Mesodermal cell (in vitro differentiated cells): ENCODE measurements at regions not wholly inside any gene's neighbourhood (a gene's known extent, or its start where the extent isn't known, plus 50 kb on each side); places are given as distances from the start of the nearest gene placed in this dataset.

Experiments used
- H3K27ac ChIP-seq: 2 replicates; pipeline ENCODE4 v1.7.0; 2013; ENCODE audit warnings: mild to moderate bottlenecking, low read depth, low read length, moderate library complexity; ENCODE audit not compliant: severe bottlenecking
- H3K36me3 ChIP-seq: 2 replicates; pipeline ENCODE4 v1.7.1; 2013; ENCODE audit warnings: mild to moderate bottlenecking, low read length, moderate library complexity; ENCODE audit not compliant: control insufficient read depth, insufficient read depth
- H3K4me1 ChIP-seq: one replicate; pipeline ENCODE4 v1.7.1; 2013; ENCODE audit warnings: mild to moderate bottlenecking, low read length; ENCODE audit not compliant: insufficient read depth, control insufficient read depth, poor library complexity, severe bottlenecking
- H3K4me3 ChIP-seq: 2 replicates; pipeline ENCODE4 v1.7.0; 2013; ENCODE audit warnings: low read length, control low read depth, mild to moderate bottlenecking; ENCODE audit not compliant: insufficient read depth, poor library complexity, severe bottlenecking; ENCODE audit errors: extremely low read depth
- H3K9me3 ChIP-seq: 2 replicates; pipeline ENCODE4 v1.7.1; 2013; ENCODE audit warnings: mild to moderate bottlenecking, low read length, moderate library complexity; ENCODE audit not compliant: control insufficient read depth
- WGBS, 2 experiments: methylation state at CpG; one replicate each; pipeline ENCODE4 v1.1.5; 2013; ENCODE audit warnings: missing lambda C conversion rate in 2 of 2; ENCODE audit not compliant: insufficient coverage in 2 of 2; 5-methylcytosine and 5-hydroxymethylcytosine counted together

GRCh38 chr20:39152126-39152525 lies 190.0 kb downstream of the DHX35 start:
- Histone ChIP-seq H3K4me3 (no peak overlapping the region), H3K4me1 (no peaks in the 10 kb centered on the region), H3K27ac (no peak overlapping the region), H3K36me3 (no peaks in the 10 kb centered on the region), H3K9me3 (no peaks in the 10 kb centered on the region)
- WGBS, 2 experiments, result 83 to 96% methylated on average over 1 to 4 of the region's 4 CpGs

- Histone ChIP-seq H3K27ac (no peak overlapping the region), H3K9me3 (no peaks in the 10 kb centered on the region), H3K4me1 (no peaks in the 10 kb centered on the region), H3K4me3 (no peak overlapping the region), H3K36me3 (no peaks in the 10 kb centered on the region)
- WGBS, 2 experiments, result 84 to 94% methylated on average over 12 to 13 of the region's 13 CpGs
Observed at GRCh38 chr20:39150501-39150900, 188.4 kb downstream of the DHX35 start.

- Histone ChIP-seq H3K36me3 (no peaks in the 10 kb centered on the region), H3K4me1 (no peaks in the 10 kb centered on the region), H3K27ac (no peak overlapping the region), H3K4me3 (no peak overlapping the region), H3K9me3 (no peaks in the 10 kb centered on the region)
- WGBS, 2 experiments, result 40 to 67% methylated on average over 1 of the region's 2 CpGs
Observed at GRCh38 chr20:39146394-39146793, 184.2 kb downstream of the DHX35 start.

GRCh38 chr20:39145921-39146320 lies 183.8 kb downstream of the DHX35 start:
- WGBS, 2 experiments, result 100% methylated on average over 1 of the region's 2 CpGs; no CpG with 5 or more reads in 1 of the 2 experiments
- Histone ChIP-seq H3K4me3 (no peak overlapping the region), H3K36me3 (no peaks in the 10 kb centered on the region), H3K9me3 (no peaks in the 10 kb centered on the region), H3K4me1 (no peaks in the 10 kb centered on the region), H3K27ac (no peak overlapping the region)

- Histone ChIP-seq H3K9me3 (no peaks in the 10 kb centered on the region), H3K27ac (no peak overlapping the region), H3K4me1 (no peaks in the 10 kb centered on the region), H3K36me3 (no peaks in the 10 kb centered on the region), H3K4me3 (no peak overlapping the region)
- 88 to 94% methylated on average over 4 of the region's 4 CpGs for WGBS, 2 experiments
Observed at GRCh38 chr20:39144757-39145156, 182.6 kb downstream of the DHX35 start.

GRCh38 chr20:39142407-39143096 lies 180.4 kb downstream of the DHX35 start:
- no peak overlapping the region for H3K27ac ChIP-seq
- H3K9me3 ChIP-seq, result no peaks in the 10 kb centered on the region
- no peaks in the 10 kb centered on the region for H3K4me1 ChIP-seq
- H3K36me3 ChIP-seq, result no peaks in the 10 kb centered on the region
- no peak overlapping the region for H3K4me3 ChIP-seq
- 84 to 85% methylated on average over 8 to 11 of the region's 13 CpGs for WGBS, 2 experiments

- no peaks in the 10 kb centered on the region for H3K4me1 ChIP-seq
- no peaks in the 10 kb centered on the region for H3K36me3 ChIP-seq
- H3K9me3 ChIP-seq, result no peaks in the 10 kb centered on the region
- no peak overlapping the region for H3K4me3 ChIP-seq
- no peak overlapping the region for H3K27ac ChIP-seq
Observed at GRCh38 chr20:39137299-39137698, 175.2 kb downstream of the DHX35 start.

GRCh38 chr20:39136798-39137197 lies 174.7 kb downstream of the DHX35 start:
- WGBS, 2 experiments, result 55 to 100% methylated on average over 1 to 2 of the region's 6 CpGs
- no peaks in the 10 kb centered on the region for H3K9me3 ChIP-seq
- H3K36me3 ChIP-seq, result no peaks in the 10 kb centered on the region
- no peak overlapping the region for H3K27ac ChIP-seq
- no peaks in the 10 kb centered on the region for H3K4me1 ChIP-seq
- no peak overlapping the region for H3K4me3 ChIP-seq

- Histone ChIP-seq H3K27ac (no peak overlapping the region), H3K4me3 (no peak overlapping the region), H3K4me1 (no peaks in the 10 kb centered on the region), H3K36me3 (no peaks in the 10 kb centered on the region), H3K9me3 (no peaks in the 10 kb centered on the region)
- WGBS, 2 experiments, result 94 to 95% methylated on average over 11 to 14 of the region's 15 CpGs
Observed at GRCh38 chr20:39135885-39136544, 173.9 kb downstream of the DHX35 start.

GRCh38 chr20:39133201-39133600 lies 171.1 kb downstream of the DHX35 start:
- Histone ChIP-seq H3K4me1 (no peaks in the 10 kb centered on the region), H3K4me3 (no peak overlapping the region), H3K9me3 (no peaks in the 10 kb centered on the region), H3K36me3 (no peaks in the 10 kb centered on the region), H3K27ac (no peak overlapping the region)
- 95% methylated on average over 4 of the region's 4 CpGs for WGBS, 2 experiments

GRCh38 chr20:39132511-39132910 lies 170.4 kb downstream of the DHX35 start:
- Histone ChIP-seq H3K4me3 (no peak overlapping the region), H3K9me3 (no peaks in the 10 kb centered on the region), H3K36me3 (no peaks in the 10 kb centered on the region), H3K4me1 (no peaks in the 10 kb centered on the region), H3K27ac (no peak overlapping the region)
- WGBS, 2 experiments, result 67 to 81% methylated on average over 1 to 4 of the region's 5 CpGs
